H4 (cell line): ENCODE measurements at regions not wholly inside any gene's neighbourhood (a gene's known extent, or its start where the extent isn't known, plus 50 kb on each side); places are given as distances from the start of the nearest gene placed in this dataset.

Experiments used
- DNase-seq: peaks from one replicate; pipeline ENCODE4 v3.0.0-alpha.2; 2015; ENCODE audit warnings: low spot score

GRCh38 chr2:150051004-150051403 is 436.5 kb downstream of the RND3 start:
- no peak for DNase-seq

- no peak for DNase-seq
Observed at GRCh38 chr2:150050036-150050435, 437.4 kb downstream of the RND3 start.

DNA sequence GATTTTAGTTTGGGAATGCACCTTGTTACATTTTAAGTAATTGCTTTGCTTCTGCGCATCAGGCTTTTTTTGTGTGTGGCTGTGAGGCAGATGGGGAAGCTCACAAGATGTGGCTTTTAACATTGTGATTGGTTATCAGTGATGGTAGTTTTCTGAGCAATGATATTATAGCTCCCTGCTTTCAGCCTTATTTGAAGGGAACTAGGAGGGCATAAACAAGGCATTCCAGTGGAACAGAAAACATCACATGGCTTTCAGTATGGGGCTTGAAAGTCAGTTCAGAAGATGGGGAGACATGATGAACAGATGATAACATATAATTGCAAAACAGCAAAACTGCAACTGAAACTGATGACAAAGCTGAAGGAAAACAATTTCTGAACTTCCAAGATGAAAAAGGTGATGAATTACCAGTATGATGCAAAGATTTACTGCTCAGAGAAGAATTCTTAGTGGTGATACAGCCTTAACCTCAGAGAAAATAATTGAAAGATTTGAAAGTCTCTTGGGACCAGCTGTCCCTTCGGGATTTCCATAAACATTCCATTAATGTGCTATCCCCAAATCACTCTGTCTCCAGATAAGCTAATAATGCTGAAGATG is 439.7 kb downstream of the RND3 start:
- DNase-seq: no peak

DNA sequence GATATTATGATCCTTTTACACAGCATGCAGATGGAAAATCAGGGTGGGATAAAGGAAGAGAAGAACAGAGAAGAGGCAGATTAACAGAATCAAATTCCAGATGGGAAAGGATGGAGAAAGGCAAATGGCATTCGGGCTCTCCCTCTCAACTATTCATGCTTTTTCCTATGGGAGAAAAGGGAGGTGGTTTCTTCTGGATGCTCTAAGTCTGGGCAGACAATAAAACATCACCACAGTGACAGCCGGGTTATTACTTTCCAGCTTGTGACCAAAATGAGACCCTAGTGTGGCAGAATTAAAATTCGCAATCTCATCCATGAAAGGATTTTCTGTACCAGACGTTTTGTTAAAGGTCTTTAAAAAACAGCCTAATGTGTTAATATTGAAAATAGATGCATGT is 440.7 kb downstream of the RND3 start:
- DNase-seq: no peak

- no peak for DNase-seq
Observed at GRCh38 chr2:150046211-150046610, 441.3 kb downstream of the RND3 start.

GRCh38 chr2:150045601-150046000 is 441.9 kb downstream of the RND3 start:
- no peak for DNase-seq

- no peak for DNase-seq
Observed at GRCh38 chr2:150043172-150043500, 444.3 kb downstream of the RND3 start.

DNA sequence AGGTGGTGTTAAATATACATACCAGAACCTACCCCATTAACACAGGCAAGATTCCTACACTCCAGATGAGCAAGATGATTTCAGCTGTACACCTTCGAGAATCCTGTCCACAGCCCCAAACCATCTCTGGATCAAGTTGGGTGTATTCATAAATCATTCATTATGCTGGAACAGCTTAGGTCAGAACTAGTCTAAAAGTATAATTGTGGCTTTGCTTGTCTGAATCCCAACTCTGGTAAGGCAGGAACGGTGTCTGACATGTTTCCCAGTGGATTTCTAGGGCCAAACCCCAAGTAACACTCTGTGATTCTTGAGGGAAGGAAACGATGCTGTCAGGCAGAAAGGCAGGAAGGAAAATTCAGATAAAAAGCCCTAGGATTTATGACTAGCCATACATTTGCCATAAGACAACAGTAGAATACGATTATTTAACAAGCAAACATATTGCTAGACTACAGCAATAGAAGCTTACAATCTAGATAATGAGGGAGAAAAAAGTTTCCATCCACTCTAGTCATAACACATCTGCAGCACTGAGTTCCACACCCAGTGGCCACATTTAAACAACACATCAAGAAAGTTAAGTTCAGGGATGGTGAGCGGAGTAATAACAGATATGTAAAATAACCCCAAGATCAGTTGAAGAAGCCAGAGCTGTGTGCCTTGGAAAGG is 444.8 kb downstream of the RND3 start:
- no peak for DNase-seq

DNA sequence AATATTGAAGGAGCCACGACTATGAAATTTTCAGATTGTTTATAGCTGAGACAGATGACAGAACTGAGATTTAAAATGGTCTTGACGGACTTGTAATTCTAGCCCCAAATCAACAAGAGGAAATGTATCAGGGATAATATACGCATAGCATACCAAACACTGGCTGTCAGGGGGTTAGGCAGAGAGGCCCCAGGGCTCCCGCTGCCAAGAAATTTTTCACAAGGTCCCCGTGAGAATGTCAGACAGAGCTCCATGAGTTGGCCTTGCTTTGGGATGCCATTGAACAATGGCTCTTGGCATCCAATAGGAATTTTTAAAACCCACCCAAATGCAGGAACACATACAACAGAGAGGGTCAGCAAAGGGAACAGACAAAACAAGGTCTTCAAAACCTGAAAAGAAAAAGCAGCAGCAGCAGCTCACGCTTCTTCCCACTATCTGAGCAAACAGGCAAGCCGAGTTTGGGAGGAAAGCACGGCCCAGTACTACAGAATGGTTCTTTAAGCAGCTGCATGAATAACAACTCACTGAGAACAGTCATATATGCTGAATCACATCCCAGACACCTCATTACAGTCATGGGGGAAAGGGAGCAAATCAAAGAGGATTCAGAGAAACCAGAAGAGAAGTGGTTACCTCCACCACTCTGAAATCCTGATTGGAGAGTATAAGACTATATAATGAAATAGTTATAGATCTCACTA is 445.6 kb downstream of the RND3 start:
- DNase-seq: no peak

GRCh38 chr2:150036622-150037021 is 449.0 kb upstream of the MMADHC start:
- DNase-seq: no peak

GRCh38 chr2:150034665-150035064 is 447.1 kb upstream of the MMADHC start:
- no peak for DNase-seq

DNA sequence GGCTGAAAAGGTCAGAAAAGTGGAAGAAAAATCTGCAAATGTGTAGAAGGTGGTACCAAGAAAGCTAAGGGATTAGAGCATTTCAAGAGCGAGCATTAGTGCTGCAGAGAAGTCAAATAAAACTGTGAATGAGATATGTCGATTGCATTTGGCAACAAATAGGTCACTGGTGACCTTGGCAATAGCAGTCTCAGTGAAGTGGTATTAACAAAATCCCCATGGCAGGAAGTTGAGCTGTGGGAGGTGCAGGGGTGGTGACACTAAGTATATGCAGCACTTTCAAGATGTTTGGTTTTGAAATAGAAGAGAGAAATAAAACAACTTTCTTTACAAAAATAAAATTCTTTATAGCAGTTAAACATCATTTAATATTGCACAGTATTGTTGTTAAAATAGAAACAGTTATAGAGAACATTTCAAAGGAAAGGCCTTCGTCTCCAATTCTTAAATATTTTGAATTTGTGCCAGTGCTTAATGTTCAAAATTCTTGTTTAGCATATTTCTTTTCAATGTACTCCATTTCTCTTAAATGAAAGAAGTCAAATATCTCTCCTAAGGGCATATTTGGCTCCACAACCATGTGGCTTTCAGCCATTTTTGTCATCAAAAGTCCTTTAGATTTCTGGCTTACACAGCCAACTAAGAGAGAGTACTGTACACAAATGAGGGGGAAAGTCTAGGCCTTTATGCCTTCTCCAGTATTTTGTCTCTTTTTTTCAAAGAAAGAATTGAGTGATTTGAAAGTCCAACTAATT is 443.0 kb upstream of the MMADHC start:
- DNase-seq: no peak

DNA sequence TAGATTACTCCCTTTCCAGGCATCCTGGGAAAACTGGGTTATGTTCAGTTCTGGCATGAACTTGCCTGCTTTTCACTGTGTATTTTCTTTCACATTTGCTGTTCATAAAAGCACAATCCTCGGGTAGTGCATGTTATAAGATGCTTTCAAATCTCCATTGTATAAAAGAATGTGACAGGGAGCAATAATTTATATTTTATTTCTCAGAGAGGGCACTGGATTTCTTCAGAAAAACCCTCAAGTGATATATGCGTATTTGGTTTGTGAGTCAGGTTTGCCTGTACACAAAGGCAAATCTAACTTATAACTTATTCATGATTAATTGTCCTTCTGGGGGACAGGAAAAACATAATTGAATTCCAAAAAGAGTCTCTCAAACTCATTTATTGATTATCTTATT is 440.7 kb upstream of the MMADHC start:
- DNase-seq: no peak

DNA sequence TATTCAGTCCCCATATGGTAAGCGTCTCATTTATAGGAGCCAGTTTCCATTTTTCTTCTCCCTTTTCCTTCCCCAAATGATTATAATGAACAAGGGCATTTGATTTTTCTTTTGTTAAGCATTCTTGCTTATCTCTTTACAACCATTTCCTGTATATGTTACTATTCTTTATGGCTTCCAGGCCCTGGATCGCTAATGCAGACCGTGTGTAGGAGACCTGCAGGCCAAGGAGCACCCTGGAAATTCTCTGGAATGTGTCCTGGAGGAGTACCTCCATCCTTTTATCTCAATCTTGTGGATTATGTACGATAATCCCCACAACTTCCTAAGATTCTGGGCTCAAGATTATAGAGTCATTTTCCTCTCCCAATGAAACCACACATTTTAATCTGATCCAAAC is 439.6 kb upstream of the MMADHC start:
- DNase-seq: no peak

DNA sequence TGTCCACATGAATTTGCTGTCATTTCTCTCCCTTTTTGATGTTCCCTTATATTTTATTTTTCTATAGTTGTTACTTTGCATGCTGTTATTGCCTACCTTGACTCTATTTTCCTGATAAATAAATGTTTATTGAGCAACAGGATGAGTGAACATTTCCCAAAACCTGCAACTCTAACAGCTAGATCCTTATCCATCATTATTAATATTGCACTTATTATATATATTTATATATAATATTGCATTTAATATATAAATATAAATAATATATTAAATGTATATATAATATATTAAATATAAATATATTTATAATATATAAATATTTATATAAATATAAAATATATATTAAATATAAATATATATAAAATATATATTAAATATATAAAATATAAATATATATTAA is 436.1 kb upstream of the MMADHC start:
- DNase-seq: no peak

GRCh38 chr2:150023044-150023443 is 435.5 kb upstream of the MMADHC start:
- DNase-seq: no peak

DNA sequence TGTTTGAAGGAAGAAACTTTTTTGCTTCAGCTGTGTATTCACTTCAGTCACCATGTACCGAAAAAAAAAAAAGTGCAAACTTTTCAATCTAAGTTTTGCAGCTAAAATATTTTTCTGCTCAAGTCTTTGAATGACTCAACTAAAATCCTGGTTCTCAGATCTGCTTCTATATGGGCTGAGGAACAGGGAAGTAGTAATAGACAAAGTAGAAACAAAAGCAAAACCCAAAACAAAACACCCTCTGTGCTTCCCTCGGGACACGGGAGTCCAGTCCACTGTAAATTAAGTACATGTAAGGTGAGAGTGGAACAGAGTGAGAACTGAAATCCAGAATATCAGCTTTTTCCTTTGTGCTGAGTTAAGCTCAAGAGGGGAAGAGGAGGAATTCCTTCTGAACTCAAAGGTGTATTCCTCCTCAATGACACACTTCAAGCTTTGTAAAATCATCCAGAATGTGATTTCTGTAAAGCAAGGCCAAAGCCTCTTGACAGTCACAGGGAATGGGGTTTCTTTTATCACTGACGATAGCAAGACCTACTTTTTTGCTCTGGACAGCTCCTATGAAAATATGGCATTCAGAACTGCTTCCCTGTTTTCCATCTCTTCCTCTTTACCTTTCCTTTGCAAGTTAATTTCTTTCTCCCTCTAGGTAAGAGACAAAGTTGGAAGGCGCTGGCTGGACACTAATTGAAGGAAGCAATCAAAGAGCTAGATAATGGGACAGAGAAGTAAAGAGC is 433.5 kb upstream of the MMADHC start:
- DNase-seq: no peak

DNA sequence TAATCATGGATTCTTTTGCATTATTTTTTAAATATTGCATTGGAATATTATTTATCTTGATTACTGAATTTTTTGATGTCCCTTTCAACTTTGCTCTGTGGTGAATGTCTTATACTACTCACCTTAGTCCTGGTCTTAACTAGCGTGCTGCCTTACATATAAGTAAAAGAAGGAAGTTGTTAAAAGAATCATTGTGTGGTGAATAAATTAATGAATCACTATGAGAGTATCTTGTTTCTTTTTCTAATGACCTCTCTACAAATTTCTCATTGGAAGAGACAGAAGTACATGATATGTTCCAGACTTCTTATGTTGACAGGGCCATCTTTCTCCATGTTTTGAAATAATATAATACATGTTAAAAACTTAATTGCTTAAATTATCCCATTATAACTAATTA is 432.6 kb upstream of the MMADHC start:
- DNase-seq: no peak

DNA sequence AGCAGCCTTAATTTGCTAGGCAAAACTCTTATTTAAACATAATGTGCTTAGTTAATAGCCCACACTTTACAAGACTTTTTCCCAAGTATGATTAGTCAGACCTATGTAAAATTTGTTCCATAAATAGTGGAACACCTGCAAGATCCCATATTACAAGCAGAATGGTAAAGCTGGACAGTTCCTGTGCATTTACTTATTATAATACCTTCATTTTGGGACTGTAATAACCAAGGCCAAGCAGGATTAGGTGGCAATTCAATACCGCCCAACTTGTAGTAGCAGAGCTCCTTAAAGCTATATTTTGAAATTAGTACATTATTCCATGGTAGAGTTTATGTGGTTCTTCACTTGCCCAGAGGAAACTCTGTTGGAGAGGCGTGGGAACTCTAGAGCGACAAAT is 431.5 kb upstream of the MMADHC start:
- no peak for DNase-seq

- DNase-seq: no peak
Observed at GRCh38 chr2:150012986-150013385, 425.4 kb upstream of the MMADHC start.

- DNase-seq: no peak
Observed at GRCh38 chr2:150011161-150011730, 423.7 kb upstream of the MMADHC start.

DNA sequence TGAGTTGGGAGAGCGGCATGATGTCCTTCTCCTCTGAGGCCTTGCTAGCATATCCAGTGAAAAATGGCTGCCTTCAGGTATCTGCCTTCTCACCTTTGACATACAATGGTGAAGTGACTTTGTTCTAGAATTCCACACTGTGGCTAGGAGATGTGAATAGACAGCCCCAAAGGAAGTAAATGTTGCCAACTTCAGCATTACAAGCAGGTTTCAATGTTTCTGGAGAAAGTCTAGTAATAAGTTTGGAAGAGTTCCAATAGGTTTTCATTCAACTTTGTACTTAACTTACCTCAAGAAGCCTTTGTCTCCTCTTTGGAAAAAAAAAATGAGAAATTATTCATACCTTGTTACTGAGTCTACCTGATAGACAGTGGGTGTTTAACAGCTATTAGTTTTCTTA is 421.3 kb upstream of the MMADHC start:
- DNase-seq: no peak
